Neural cell (in vitro differentiated cells): ENCODE measurements at regions not wholly inside any gene's neighbourhood (a gene's known extent, or its start where the extent isn't known, plus 50 kb on each side); places are given as distances from the start of the nearest gene placed in this dataset.

Source experiments
- H2AFZ ChIP-seq: fragments of 200-600, 300-800 bp; sonication (generic), shearing (Covaris generic); 2 replicates; pipeline ENCODE4 v1.6.0; 2014; ENCODE audit warnings: low read depth, mild to moderate bottlenecking, antibody characterized with exemption, low read length, moderate library complexity
- H3F3A ChIP-seq: fragments of 200-600 bp; shearing (Covaris generic); 2 replicates; pipeline ENCODE4 v1.6.1; 2016; ENCODE audit warnings: mild to moderate bottlenecking, moderate library complexity, mixed read lengths, antibody characterized with exemption, low read length; ENCODE audit not compliant: insufficient read depth, poor library complexity, severe bottlenecking
- H3K27ac ChIP-seq: fragments of 200-600, 300-800 bp; sonication (generic), shearing (Covaris generic); 2 replicates; pipeline ENCODE4 v1.5.1; 2014; ENCODE audit warnings: mild to moderate bottlenecking, low read length, moderate library complexity
- H3K27me3 ChIP-seq: fragments of 300-800, 200-600 bp; sonication (generic), shearing (Covaris generic); 2 replicates; pipeline ENCODE4 v1.6.0; 2014; ENCODE audit warnings: mild to moderate bottlenecking, low read depth, low read length, moderate library complexity; ENCODE audit not compliant: insufficient read depth
- H3K36me3 ChIP-seq: fragments of 300-800, 200-600 bp; sonication (generic), shearing (Covaris generic); 2 replicates; pipeline ENCODE4 v1.5.1; 2014; ENCODE audit warnings: mild to moderate bottlenecking, antibody characterized with exemption, low read length, moderate library complexity; ENCODE audit not compliant: insufficient read depth
- H3K4me2 ChIP-seq: fragments of 300-800, 200-600 bp; sonication (generic), shearing (Covaris generic); 2 replicates; pipeline ENCODE4 v1.6.0; 2014; ENCODE audit warnings: mild to moderate bottlenecking, low read length
- H3K4me3 ChIP-seq: fragments of 300-800, 200-600 bp; sonication (generic), shearing (Covaris generic); 2 replicates; pipeline ENCODE4 v1.5.1; 2014; ENCODE audit warnings: mild to moderate bottlenecking, low read length, moderate library complexity
- H3K79me2 ChIP-seq: fragments of 200-600 bp; shearing (Covaris generic); replicated peaks from 2 replicates; pipeline ENCODE4 v1.6.0; 2014; ENCODE audit warnings: mild to moderate bottlenecking, low read length, moderate library complexity; ENCODE audit not compliant: insufficient read depth
- H3K9ac ChIP-seq: fragments of 300-800, 200-600 bp; sonication (generic), shearing (Covaris generic); 2 replicates; pipeline ENCODE4 v1.6.1; 2016; ENCODE audit warnings: mild to moderate bottlenecking, low read length, mixed read lengths
- H3K9me2 ChIP-seq: fragments of 200-600 bp; shearing (Covaris generic); 2 replicates; pipeline ENCODE4 v1.6.1; 2016; ENCODE audit warnings: mild to moderate bottlenecking, low read length, mixed read lengths; ENCODE audit not compliant: insufficient read depth
- H3K9me3 ChIP-seq: fragments of 200-600, 300-800 bp; sonication (generic), shearing (Covaris generic); 2 replicates; pipeline ENCODE4 v1.6.1; 2016; ENCODE audit warnings: mild to moderate bottlenecking, mixed run types, low read length, moderate library complexity, mixed read lengths
- H4K20me1 ChIP-seq: fragments of 200-600 bp; shearing (Covaris generic); 2 replicates; pipeline ENCODE4 v1.6.1; 2016; ENCODE audit warnings: mild to moderate bottlenecking, mixed run types; ENCODE audit not compliant: insufficient read depth
- CTCF ChIP-seq: fragments of 450-650 bp; IDR thresholded peaks from 2 replicates; pipeline ENCODE4 v1.5.1; 2014; ENCODE audit warnings: antibody characterized with exemption, mild to moderate bottlenecking, moderate library complexity; ENCODE audit not compliant: poor library complexity, severe bottlenecking
- EP300 ChIP-seq: fragments of 450-650 bp; conservative IDR thresholded peaks from 2 replicates; pipeline ENCODE4 v1.6.1; 2014; ENCODE audit warnings: antibody characterized with exemption, mild to moderate bottlenecking, moderate library complexity; ENCODE audit not compliant: poor library complexity, severe bottlenecking
- EZH2 ChIP-seq: fragments of 200-600, 300-800 bp; shearing (Covaris generic), sonication (generic); IDR thresholded peaks from 2 replicates; pipeline ENCODE4 v1.6.1; 2014; ENCODE audit warnings: antibody characterized with exemption, low read length, borderline replicate concordance, mild to moderate bottlenecking; ENCODE audit not compliant: insufficient read depth, poor library complexity, severe bottlenecking
- MXI1 ChIP-seq: fragments of 450-650 bp; conservative IDR thresholded peaks from 2 replicates; pipeline ENCODE4 v1.6.1; 2014; ENCODE audit warnings: antibody characterized with exemption, mild to moderate bottlenecking; ENCODE audit not compliant: poor library complexity, severe bottlenecking
- POLR2AphosphoS5 ChIP-seq: IDR thresholded peaks from 2 replicates; pipeline ENCODE4 v1.6.1; 2012
- RAD21 ChIP-seq: fragments of 450-650 bp; conservative IDR thresholded peaks from 2 replicates; pipeline ENCODE4 v1.6.1; 2014; ENCODE audit warnings: antibody characterized with exemption, mild to moderate bottlenecking, moderate library complexity
- REST ChIP-seq: IDR thresholded peaks from 2 replicates; pipeline ENCODE4 v1.6.1; 2012; ENCODE audit warnings: borderline replicate concordance
- SMC3 ChIP-seq: fragments of 450-650 bp; conservative IDR thresholded peaks from 2 replicates; pipeline ENCODE4 v1.6.1; 2014; ENCODE audit warnings: antibody characterized with exemption, mild to moderate bottlenecking, moderate library complexity; ENCODE audit not compliant: poor library complexity
- TAF1 ChIP-seq: IDR thresholded peaks from 2 replicates; pipeline ENCODE4 v1.6.1; 2012; ENCODE audit warnings: low read depth

DNA sequence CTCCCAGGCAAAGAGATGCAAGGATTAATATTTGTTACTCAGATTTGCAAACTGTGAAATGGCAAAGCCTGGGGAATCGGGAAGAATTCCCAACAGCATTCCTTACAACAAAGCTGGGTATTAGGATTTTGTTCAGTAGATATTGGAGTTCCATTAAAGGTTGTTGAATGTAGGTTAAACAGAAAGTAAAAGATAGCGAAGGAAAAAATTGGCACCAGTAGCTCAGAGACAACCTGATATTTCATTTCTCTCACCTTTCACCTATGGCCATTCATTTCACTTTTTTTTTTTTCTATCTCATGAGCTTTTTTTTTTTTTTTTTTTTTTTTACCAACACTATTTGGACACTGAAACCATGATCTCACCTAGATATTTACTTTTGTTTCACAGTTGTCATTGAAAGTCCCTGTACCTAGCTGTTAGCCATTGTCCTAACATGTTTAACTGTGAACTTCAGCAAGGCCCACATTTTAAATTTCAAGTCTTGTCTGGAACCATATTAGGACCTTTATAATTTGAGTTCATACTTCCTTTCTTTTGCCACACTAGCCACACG is 552.5 kb downstream of the HAO1 start:
- H3K9ac ChIP-seq: no peak overlapping the region
- no peak overlapping the region for H3K27ac ChIP-seq
- TF ChIP-seq CTCF (no peak), EP300 (no peak), RAD21 (no peak), SMC3 (no peak), MXI1 (no peak), POLR2AphosphoS5 (no peak), TAF1 (no peak), REST (no peak), EZH2 (no peak)
- no peaks in the 10 kb centered on the region for H3F3A ChIP-seq
- H3K36me3 ChIP-seq: no peaks in the 10 kb centered on the region
- no peak overlapping the region for H3K4me3 ChIP-seq
- no peak overlapping the region for H3K4me2 ChIP-seq
- H3K27me3 ChIP-seq: no peaks in the 10 kb centered on the region
- no peaks in the 10 kb centered on the region for H3K79me2 ChIP-seq
- H4K20me1 ChIP-seq: no peaks in the 10 kb centered on the region
- no peak overlapping the region for H2AFZ ChIP-seq
- no peaks in the 10 kb centered on the region for H3K9me3 ChIP-seq
- H3K9me2 ChIP-seq: no peaks in the 10 kb centered on the region

DNA sequence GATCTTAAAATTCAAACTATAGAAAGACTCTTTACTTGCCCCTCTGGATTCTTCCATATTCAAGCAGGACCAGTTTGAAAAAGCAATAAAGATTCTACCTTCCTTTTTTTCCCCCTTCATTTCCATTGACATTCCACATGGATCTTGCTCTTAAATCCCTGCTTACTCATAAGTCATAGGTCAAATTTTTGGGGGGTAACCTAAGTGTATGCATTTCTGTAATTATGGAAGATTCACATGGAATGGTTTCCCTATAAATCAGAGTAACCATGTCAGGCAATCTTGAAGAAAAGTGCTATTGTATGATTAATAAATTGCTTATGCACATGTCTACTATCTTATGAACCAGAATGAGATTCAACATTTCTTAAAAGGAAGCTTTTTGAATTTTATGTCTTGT is 551.0 kb downstream of the HAO1 start:
- Histone ChIP-seq H3K36me3 (no peaks in the 10 kb centered on the region), H4K20me1 (no peaks in the 10 kb centered on the region), H3K4me3 (no peak overlapping the region), H3K4me2 (no peak overlapping the region), H3K27me3 (no peaks in the 10 kb centered on the region), H2AFZ (no peak overlapping the region), H3F3A (no peaks in the 10 kb centered on the region), H3K9ac (no peak overlapping the region), H3K9me2 (no peaks in the 10 kb centered on the region), H3K9me3 (no peaks in the 10 kb centered on the region), H3K27ac (no peak overlapping the region), H3K79me2 (no peaks in the 10 kb centered on the region)
- TF ChIP-seq MXI1: no peak
- no peak for TF ChIP-seq EZH2
- TF ChIP-seq CTCF: no peak
- TF ChIP-seq EP300: no peak
- no peak for TF ChIP-seq RAD21
- no peak for TF ChIP-seq REST
- TF ChIP-seq SMC3: no peak
- no peak for TF ChIP-seq TAF1
- no peak for TF ChIP-seq POLR2AphosphoS5
